ENCODE measurements at regions not wholly inside any gene's neighbourhood (a gene's known extent, or its start where the extent isn't known, plus 50 kb on each side); places are given as distances from the start of the nearest gene placed in this dataset.

GRCh38 chr16:52056259-52056658, 490.7 kb downstream of the TOX3 start:
- no peak for DNase-seq (ENCODE audit: low read depth in 2 of 3, low spot score in 1 of 3)

- no peak for DNase-seq (ENCODE audit: low read depth in 2 of 3, low spot score in 1 of 3)
These were observed 491.6 kb downstream of the TOX3 start for GRCh38 chr16:52055381-52055780.

GRCh38 chr16:52054326-52054725, 492.6 kb downstream of the TOX3 start:
- no peak for DNase-seq (ENCODE audit: low read depth in 2 of 3, low spot score in 1 of 3)

GRCh38 chr16:52052818-52053217, 494.1 kb downstream of the TOX3 start:
- no peak for DNase-seq (ENCODE audit: low read depth in 2 of 3, low spot score in 1 of 3)

GRCh38 chr16:52051414-52052172, 495.4 kb downstream of the TOX3 start:
- no peak for DNase-seq (ENCODE audit: low read depth in 2 of 3, low spot score in 1 of 3)

- no peak for DNase-seq (ENCODE audit: low read depth in 2 of 3, low spot score in 1 of 3)
These were observed 496.5 kb downstream of the TOX3 start for GRCh38 chr16:52050418-52050817.

GRCh38 chr16:52035436-52035835, 511.5 kb downstream of the TOX3 start:
- DNase-seq (ENCODE audit: low read depth in 2 of 3, low spot score in 1 of 3), result no peak

- no peak for DNase-seq (ENCODE audit: low read depth in 2 of 3, low spot score in 1 of 3)
These were observed 512.1 kb downstream of the TOX3 start for GRCh38 chr16:52034830-52035229.

GRCh38 chr16:52033992-52034391, 513.0 kb downstream of the TOX3 start:
- DNase-seq (ENCODE audit: low read depth in 2 of 3, low spot score in 1 of 3), result no peak

- DNase-seq (ENCODE audit: low read depth in 2 of 3, low spot score in 1 of 3), result no peak
These were observed 524.0 kb downstream of the TOX3 start for GRCh38 chr16:52022980-52023379.

GRCh38 chr16:52022177-52022576, 524.8 kb downstream of the TOX3 start:
- DNase-seq (ENCODE audit: low read depth in 2 of 3, low spot score in 1 of 3), result no peak

- DNase-seq (ENCODE audit: low read depth in 2 of 3, low spot score in 1 of 3), result no peak
These were observed 530.6 kb downstream of the TOX3 start for GRCh38 chr16:52016387-52016786.

GRCh38 chr16:52005551-52005950, 541.4 kb downstream of the TOX3 start:
- no peak for DNase-seq (ENCODE audit: low read depth in 2 of 3, low spot score in 1 of 3)

- no peak for DNase-seq (ENCODE audit: low read depth in 2 of 3, low spot score in 1 of 3)
These were observed 542.6 kb downstream of the TOX3 start for GRCh38 chr16:52004343-52004742.

- no peak for DNase-seq (ENCODE audit: low read depth in 2 of 3, low spot score in 1 of 3)
These were observed 544.9 kb downstream of the TOX3 start for GRCh38 chr16:52002026-52002425.

GRCh38 chr16:51996516-51996915, 550.4 kb downstream of the TOX3 start:
- DNase-seq (ENCODE audit: low read depth in 2 of 3, low spot score in 1 of 3), result no peak

- DNase-seq (ENCODE audit: low read depth in 2 of 3, low spot score in 1 of 3), result no peak
These were observed 552.3 kb downstream of the TOX3 start for GRCh38 chr16:51994597-51994996.

GRCh38 chr16:51989637-51990230, 557.2 kb downstream of the TOX3 start:
- no peak for DNase-seq (ENCODE audit: low read depth in 2 of 3, low spot score in 1 of 3)

GRCh38 chr16:51988977-51989376, 558.0 kb downstream of the TOX3 start:
- DNase-seq (ENCODE audit: low read depth in 2 of 3, low spot score in 1 of 3), result no peak

GRCh38 chr16:51987519-51987918, 559.4 kb downstream of the TOX3 start:
- DNase-seq (ENCODE audit: low read depth in 2 of 3, low spot score in 1 of 3), result no peak

GRCh38 chr16:51986717-51987116, 560.2 kb downstream of the TOX3 start:
- DNase-seq (ENCODE audit: low read depth in 2 of 3, low spot score in 1 of 3), result no peak

- no peak for DNase-seq (ENCODE audit: low read depth in 2 of 3, low spot score in 1 of 3)
These were observed 560.6 kb downstream of the TOX3 start for GRCh38 chr16:51986301-51986700.

- no peak for DNase-seq (ENCODE audit: low read depth in 2 of 3, low spot score in 1 of 3)
These were observed 561.8 kb downstream of the TOX3 start for GRCh38 chr16:51985126-51985525.
